ENCODE measurements at regions not wholly inside any gene's neighbourhood (a gene's known extent, or its start where the extent isn't known, plus 50 kb on each side); places are given as distances from the start of the nearest gene placed in this dataset.

GRCh38 chr4:185969657-185970056 is 99.3 kb upstream of the TLR3 start:
- DNase-seq (ENCODE audit: low spot score) (no peak), FAIRE-seq (no peak)

- no peak for FAIRE-seq
Measured at GRCh38 chr4:185987961-185988627, 80.9 kb upstream of the TLR3 start.

DNA sequence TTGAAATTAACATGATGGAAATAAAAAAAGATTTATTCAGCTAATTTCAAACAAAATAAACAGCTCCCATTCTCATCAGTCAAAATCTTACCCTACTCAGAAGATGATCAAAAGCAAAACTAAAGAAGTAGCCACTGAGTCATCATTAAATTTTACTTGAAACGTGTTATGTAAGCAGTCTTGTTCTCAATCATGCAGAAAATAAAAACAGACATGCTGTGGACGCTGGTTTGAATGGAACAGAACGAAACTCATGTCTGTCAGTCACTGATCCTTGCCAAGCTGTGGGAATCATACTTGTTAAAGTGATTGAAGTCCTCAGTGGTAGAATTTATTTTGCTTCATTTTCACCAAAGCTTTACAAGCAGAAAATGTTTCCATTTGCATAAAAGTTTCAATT is 77.2 kb upstream of the TLR3 start:
- DNase-seq (ENCODE audit: low spot score) (no peak), FAIRE-seq (no peak)

More at GRCh38 chr4:185987961-185988627, 80.9 kb upstream of the TLR3 start:
- no peak for DNase-seq (ENCODE audit: low spot score)

GRCh38 chr4:185992585-185992984 is 76.4 kb upstream of the TLR3 start:
- no peak for FAIRE-seq
- no peak for DNase-seq (ENCODE audit: low spot score)

GRCh38 chr4:185993328-185993973 is 75.5 kb upstream of the TLR3 start:
- DNase-seq (ENCODE audit: low spot score) (no peak), FAIRE-seq (no peak)

GRCh38 chr4:185994750-185995149 is 74.2 kb upstream of the TLR3 start:
- DNase-seq (ENCODE audit: low spot score) (no peak), FAIRE-seq (no peak)

- DNase-seq (ENCODE audit: low spot score) (no peak), FAIRE-seq (no peak)
Measured at GRCh38 chr4:185995665-185996064, 73.3 kb upstream of the TLR3 start.

- no peak for FAIRE-seq
Measured at GRCh38 chr4:185997296-185997695, 71.7 kb upstream of the TLR3 start.

GRCh38 chr4:185998791-185999190 is 70.2 kb upstream of the TLR3 start:
- no peak for FAIRE-seq

More at GRCh38 chr4:185997296-185997695, 71.7 kb upstream of the TLR3 start:
- DNase-seq (ENCODE audit: low spot score) = no peak

DNA sequence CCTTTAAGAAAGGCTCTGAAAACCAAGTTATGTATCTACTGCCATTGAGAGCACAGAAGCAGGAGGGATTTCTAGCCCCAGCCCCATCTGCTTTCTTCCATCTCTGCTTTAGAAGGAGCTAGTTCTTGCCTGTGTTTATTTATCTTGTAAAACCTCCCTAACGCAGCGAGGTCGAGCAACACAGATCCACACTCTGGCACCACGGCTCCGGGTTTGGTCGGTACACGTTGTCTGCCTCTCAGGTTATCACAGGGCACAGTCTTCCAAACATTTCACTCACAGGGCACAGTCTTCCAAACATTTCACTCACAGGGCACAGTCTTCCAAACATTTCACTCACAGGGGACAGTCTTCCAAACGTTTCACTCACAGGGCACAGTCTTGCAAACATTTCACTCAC is 69.7 kb upstream of the TLR3 start:
- FAIRE-seq = no peak
- DNase-seq (ENCODE audit: low spot score) = no peak

More at GRCh38 chr4:185998791-185999190, 70.2 kb upstream of the TLR3 start:
- DNase-seq (ENCODE audit: low spot score) = no peak

GRCh38 chr4:186002853-186003252 is 66.1 kb upstream of the TLR3 start:
- DNase-seq (ENCODE audit: low spot score) (no peak), FAIRE-seq (no peak)

GRCh38 chr4:186003746-186004145 is 65.2 kb upstream of the TLR3 start:
- FAIRE-seq (no peak), DNase-seq (ENCODE audit: low spot score) (no peak)

GRCh38 chr4:186008057-186008456 is 60.9 kb upstream of the TLR3 start:
- no peak for DNase-seq (ENCODE audit: low spot score)
- no peak for FAIRE-seq

- DNase-seq (ENCODE audit: low spot score) (no peak), FAIRE-seq (no peak)
Measured at GRCh38 chr4:186009976-186010375, 59.0 kb upstream of the TLR3 start.

DNA sequence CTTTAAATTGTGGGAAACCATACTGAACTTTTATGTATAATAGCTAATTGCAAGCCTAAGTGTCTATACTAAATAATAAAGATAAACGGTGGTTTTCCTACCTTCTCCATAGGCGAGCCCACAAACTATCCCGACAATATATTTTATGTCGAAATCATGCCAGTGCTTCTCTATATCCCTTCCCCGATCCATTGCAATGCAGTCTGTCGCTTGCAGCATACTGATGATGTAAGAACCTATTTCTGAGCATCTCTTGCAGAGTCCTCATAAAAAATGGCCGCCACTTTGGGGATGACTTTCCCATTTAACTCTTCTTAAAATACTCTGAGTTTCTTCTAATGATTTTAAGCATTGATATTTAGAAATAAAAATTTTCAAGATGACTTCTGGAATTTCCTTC is 58.1 kb upstream of the TLR3 start:
- FAIRE-seq (no peak), DNase-seq (ENCODE audit: low spot score) (no peak)

- DNase-seq (ENCODE audit: low spot score) (no peak), FAIRE-seq (no peak)
Measured at GRCh38 chr4:186012071-186012470, 56.9 kb upstream of the TLR3 start.

GRCh38 chr4:186013419-186014186 is 55.4 kb upstream of the TLR3 start:
- no peak for FAIRE-seq
- DNase-seq (ENCODE audit: low spot score) = no peak

DNA sequence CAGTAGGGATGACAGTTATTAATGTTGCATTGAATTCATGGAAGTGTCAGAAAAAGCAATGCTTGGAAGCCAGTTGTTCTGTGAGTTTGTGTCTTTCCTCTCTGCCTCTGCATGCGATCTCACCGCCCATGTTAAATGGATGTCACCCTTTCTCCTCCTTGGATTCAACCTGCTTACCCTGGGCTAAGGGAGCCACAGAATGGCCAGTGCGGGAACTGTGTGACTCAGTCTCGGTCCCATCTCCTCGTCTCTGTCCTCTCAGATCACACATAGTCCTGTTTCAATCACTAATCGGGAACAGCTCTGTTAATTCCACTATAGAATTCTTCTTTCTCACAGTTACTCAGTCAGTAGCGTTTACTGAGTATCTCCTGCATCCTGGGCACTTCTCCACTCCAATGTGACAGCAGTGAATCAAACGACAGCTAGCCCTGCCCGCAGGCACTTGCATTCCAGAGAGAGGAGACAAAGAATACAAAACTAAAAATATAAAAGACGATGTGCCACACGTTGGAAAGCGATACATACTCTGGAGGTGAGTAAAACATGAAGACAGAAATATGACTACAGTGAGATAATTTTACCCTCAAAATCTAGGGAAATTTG is 53.6 kb upstream of the TLR3 start:
- FAIRE-seq = no peak

GRCh38 chr4:186016796-186017195 is 52.2 kb upstream of the TLR3 start:
- DNase-seq (ENCODE audit: low spot score) (no peak), FAIRE-seq (no peak)

More for the DNA sequence above, 53.6 kb upstream of the TLR3 start:
- DNase-seq (ENCODE audit: low spot score) = no peak

DNA sequence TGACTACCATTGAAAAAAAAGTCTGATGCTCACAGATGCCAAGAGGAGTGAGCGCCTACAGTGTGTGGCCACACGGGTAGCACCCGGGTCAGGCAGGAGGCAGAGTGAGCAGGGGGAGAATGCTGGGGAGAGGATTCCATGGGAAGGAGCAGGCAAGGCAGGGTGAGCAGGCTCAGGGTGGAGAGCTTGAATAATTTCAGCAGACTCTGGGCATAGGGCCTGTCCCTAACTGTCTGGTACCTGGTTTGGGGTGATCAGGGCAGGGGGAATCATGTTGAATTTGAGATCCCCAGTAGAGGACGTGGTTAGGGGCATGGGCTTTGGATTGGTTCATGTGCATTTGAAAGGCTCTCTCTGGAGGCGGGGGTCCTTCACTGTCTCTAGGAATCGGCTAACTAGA is 51.2 kb upstream of the TLR3 start:
- DNase-seq (ENCODE audit: low spot score) = no peak
- FAIRE-seq = no peak

DNA sequence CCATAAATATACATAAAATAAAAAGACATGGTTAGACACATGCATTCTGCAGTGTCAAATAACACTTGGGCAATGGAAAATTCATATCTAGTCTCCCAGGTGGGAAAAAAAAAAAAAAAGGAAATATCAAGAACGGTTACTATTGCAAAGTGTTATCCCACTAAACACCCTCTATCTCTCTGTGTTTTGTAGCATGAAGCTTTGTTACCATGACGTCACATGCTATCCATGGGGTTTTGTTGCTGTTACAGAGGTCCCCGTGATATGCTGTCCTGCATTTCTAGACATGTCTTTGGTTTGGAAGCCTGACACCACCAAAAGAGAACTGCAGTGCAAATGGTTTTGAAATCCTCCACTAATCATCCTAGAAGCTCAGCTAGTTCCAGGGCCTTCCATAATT is 50.7 kb upstream of the TLR3 start:
- DNase-seq (ENCODE audit: low spot score) = no peak
- no peak for FAIRE-seq

GRCh38 chr4:186018784-186019183 is 50.2 kb upstream of the TLR3 start:
- FAIRE-seq (no peak), DNase-seq (ENCODE audit: low spot score) (no peak)

Measured in RCC 7860 (cell line).